Activated CD8-positive, alpha-beta memory T cell treated with anti-CD3 and anti-CD28 coated beads for 36 hours (primary cell): ENCODE measurements at regions not wholly inside any gene's neighbourhood (a gene's known extent, or its start where the extent isn't known, plus 50 kb on each side); places are given as distances from the start of the nearest gene placed in this dataset.
"Not testable (repeated sequence)": the region's sequence is repeated elsewhere in the genome, so short reads cannot be mapped to it uniquely, and the experiment has no call there.

Experiments used
- CTCF ChIA-PET: fragments of 350-600 bp; sonication (Branson Sonifier 250); formaldehyde crosslinking; loops from one replicate; lab custom pipeline; 2021; ENCODE audit warnings: antibody characterized with exemption; lab: Charles Lee
- POLR2A ChIA-PET: fragments of 350-600 bp; sonication (Branson Sonifier 250); formaldehyde crosslinking; loops from one replicate; lab custom pipeline; 2021; ENCODE audit warnings: antibody characterized with exemption; lab: Charles Lee

- CTCF ChIA-PET, POLR2A ChIA-PET: not testable (repeated sequence)
Measured at GRCh38 chr20:6693808-6694198, 73.7 kb upstream of the BMP2 start.

GRCh38 chr20:6693178-6693807 is 74.2 kb upstream of the BMP2 start:
- ChIA-PET CTCF (no interaction called here), POLR2A (no interaction called here)

- ChIA-PET CTCF (no interaction called here), POLR2A (no interaction called here)
Measured at GRCh38 chr20:6692566-6693173, 74.8 kb upstream of the BMP2 start.

GRCh38 chr20:6691516-6691915 is 76.0 kb upstream of the BMP2 start:
- POLR2A ChIA-PET: no interaction called here
- CTCF ChIA-PET: no interaction called here

- ChIA-PET CTCF (no interaction called here), POLR2A (no interaction called here)
Measured at GRCh38 chr20:6689339-6689973, 78.0 kb upstream of the BMP2 start.

- POLR2A ChIA-PET: no interaction called here
- CTCF ChIA-PET: no interaction called here
Measured at GRCh38 chr20:6686171-6686570, 81.3 kb upstream of the BMP2 start.

GRCh38 chr20:6685626-6686025 is 81.9 kb upstream of the BMP2 start:
- POLR2A ChIA-PET: no interaction called here
- CTCF ChIA-PET: no interaction called here

GRCh38 chr20:6685181-6685582 is 82.3 kb upstream of the BMP2 start:
- ChIA-PET POLR2A (no interaction called here), CTCF (no interaction called here)

- ChIA-PET CTCF (no interaction called here), POLR2A (no interaction called here)
Measured at GRCh38 chr20:6683021-6683977, 84.2 kb upstream of the BMP2 start.

GRCh38 chr20:6680854-6681253 is 86.6 kb upstream of the BMP2 start:
- ChIA-PET POLR2A (no interaction called here), CTCF (no interaction called here)

GRCh38 chr20:6680441-6680840 is 87.0 kb upstream of the BMP2 start:
- CTCF ChIA-PET: no interaction called here
- POLR2A ChIA-PET: no interaction called here

GRCh38 chr20:6679086-6679485 is 88.4 kb upstream of the BMP2 start:
- POLR2A ChIA-PET: no interaction called here

GRCh38 chr20:6678101-6678500 is 89.4 kb upstream of the BMP2 start:
- ChIA-PET POLR2A (no interaction called here), CTCF (interaction anchor here (0.7 kb wide), 1 partner anchor 50 kb away, joined by 3 read pairs; no protein-coding TSS in a partner anchor)

More at GRCh38 chr20:6679086-6679485, 88.4 kb upstream of the BMP2 start:
- CTCF ChIA-PET: no interaction called here

GRCh38 chr20:6674831-6675230 is 92.7 kb upstream of the BMP2 start:
- POLR2A ChIA-PET: no interaction called here
- CTCF ChIA-PET: no interaction called here

- ChIA-PET CTCF (no interaction called here), POLR2A (no interaction called here)
Measured at GRCh38 chr20:6673071-6673470, 94.4 kb upstream of the BMP2 start.

- CTCF ChIA-PET: no interaction called here
- POLR2A ChIA-PET: no interaction called here
Measured at GRCh38 chr20:6671829-6672228, 95.7 kb upstream of the BMP2 start.

GRCh38 chr20:6668546-6668945 is 98.9 kb upstream of the BMP2 start:
- POLR2A ChIA-PET: no interaction called here
- CTCF ChIA-PET: no interaction called here

- POLR2A ChIA-PET: no interaction called here
- CTCF ChIA-PET: no interaction called here
Measured at GRCh38 chr20:6665621-6666355, 101.7 kb upstream of the BMP2 start.

GRCh38 chr20:6665161-6665560 is 102.3 kb upstream of the BMP2 start:
- ChIA-PET POLR2A (no interaction called here), CTCF (no interaction called here)
